MCF 10A (cell line): ENCODE measurements at regions not wholly inside any gene's neighbourhood (a gene's known extent, or its start where the extent isn't known, plus 50 kb on each side); places are given as distances from the start of the nearest gene placed in this dataset.

Experiments
- BruUV-seq: library from RNA; stranded (reverse); fragments of 400-500 nt; replicated peaks from 2 replicates; lab custom pipeline; 2021; lab: Mats Ljungman, UMichigan
- CTCF ChIA-PET: fragments of 300-600 bp; sonication (Branson Sonifier 250); formaldehyde crosslinking; extraction: SDS; loops from one replicate; lab custom pipeline; 2021; ENCODE audit warnings: antibody characterized with exemption, inconsistent platforms; lab: Yijun Ruan, JAX
- POLR2A ChIA-PET: fragments of 300-600, 350-650 bp; sonication (Branson Sonifier 250); formaldehyde crosslinking; extraction: SDS; loops from one replicate; lab custom pipeline; 2020; ENCODE audit warnings: antibody characterized with exemption, inconsistent platforms; lab: Yijun Ruan, JAX
- DNase-seq: peaks from one replicate; pipeline ENCODE4 v3.0.0-alpha.2; 2018; ENCODE audit not compliant: unreplicated experiment
- H3K27ac Mint-ChIP-seq: one replicate; pipeline ENCODE4 v1.8.0; 2022; ENCODE audit warnings: mild to moderate bottlenecking, low read depth, mixed read lengths; ENCODE audit not compliant: unreplicated experiment
- H3K27me3 Mint-ChIP-seq: one replicate; pipeline ENCODE4 v1.8.0; 2022; ENCODE audit warnings: mixed read lengths; ENCODE audit not compliant: insufficient read depth, unreplicated experiment
- H3K36me3 Mint-ChIP-seq: one replicate; pipeline ENCODE4 v1.8.0; 2022; ENCODE audit warnings: mild to moderate bottlenecking, moderate library complexity, mixed read lengths; ENCODE audit not compliant: insufficient read depth, unreplicated experiment
- H3K4me1 Mint-ChIP-seq: one replicate; pipeline ENCODE4 v1.8.0; 2022; ENCODE audit warnings: mixed read lengths; ENCODE audit not compliant: insufficient read depth, unreplicated experiment
- H3K4me3 Mint-ChIP-seq: one replicate; pipeline ENCODE4 v1.8.0; 2022; ENCODE audit warnings: mild to moderate bottlenecking, moderate library complexity, mixed read lengths; ENCODE audit not compliant: unreplicated experiment
- H3K9me3 Mint-ChIP-seq: one replicate; pipeline ENCODE4 v1.8.0; 2022; ENCODE audit warnings: mixed read lengths; ENCODE audit not compliant: unreplicated experiment
- intact Hi-C: fragments of 100-400 bp; cut with micrococcal nuclease; formaldehyde crosslinking; loops from 2 replicates; pipeline ENCODE4 v1.14.1; 2022
- TF ChIP-seq, protein P1 (sequence below): fragments of 200-600 bp; IDR thresholded peaks from one replicate; pipeline ENCODE4 v1.8.0; 2022; ENCODE audit warnings: antibody characterized with exemption, mild to moderate bottlenecking; ENCODE audit not compliant: unreplicated experiment

DNA sequence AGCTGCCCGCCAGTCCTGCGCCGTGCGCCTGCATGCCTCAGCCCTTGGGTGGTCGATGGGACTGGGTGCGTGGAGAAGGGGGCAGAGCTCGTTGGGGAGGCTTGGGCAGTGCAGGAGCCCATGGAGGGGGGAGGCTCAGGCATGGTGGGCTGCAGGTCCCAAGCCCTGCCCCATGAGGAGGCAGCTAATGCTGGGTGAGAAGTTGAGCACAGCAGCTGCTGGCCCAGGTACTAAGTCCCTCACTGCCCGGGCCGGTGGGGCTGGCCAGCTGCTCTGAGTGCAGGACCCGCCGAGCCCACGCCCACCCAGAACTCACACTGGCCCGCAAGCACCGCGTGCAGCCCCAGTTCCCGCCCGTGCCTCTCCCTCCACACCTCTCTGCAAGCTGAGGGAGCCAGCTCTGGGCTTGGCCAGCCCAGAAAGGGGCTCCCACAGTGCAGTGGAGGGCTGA is 764.3 kb upstream of the TYRP1 start:
- ChIA-PET POLR2A (no interaction called here), CTCF (interaction anchor here (0.6 to 1.4 kb wide), 3 partner anchors 11 to 536 kb away, joined by 3 to 6 read pairs (median 3); no protein-coding TSS in a partner anchor)
- Mint-ChIP-seq H3K4me1 (peaks cover 9% of the 10 kb centered on the region), H3K36me3 (no peaks in the 10 kb centered on the region), H3K27ac (no peak overlapping the region), H3K4me3 (no peak overlapping the region), H3K9me3 (no peaks in the 10 kb centered on the region), H3K27me3 (no peaks in the 10 kb centered on the region)
- BruUV-seq: no TSS peak
- intact Hi-C loops: no loop called here
- no peak for DNase-seq
- TF ChIP-seq, protein P1, sequence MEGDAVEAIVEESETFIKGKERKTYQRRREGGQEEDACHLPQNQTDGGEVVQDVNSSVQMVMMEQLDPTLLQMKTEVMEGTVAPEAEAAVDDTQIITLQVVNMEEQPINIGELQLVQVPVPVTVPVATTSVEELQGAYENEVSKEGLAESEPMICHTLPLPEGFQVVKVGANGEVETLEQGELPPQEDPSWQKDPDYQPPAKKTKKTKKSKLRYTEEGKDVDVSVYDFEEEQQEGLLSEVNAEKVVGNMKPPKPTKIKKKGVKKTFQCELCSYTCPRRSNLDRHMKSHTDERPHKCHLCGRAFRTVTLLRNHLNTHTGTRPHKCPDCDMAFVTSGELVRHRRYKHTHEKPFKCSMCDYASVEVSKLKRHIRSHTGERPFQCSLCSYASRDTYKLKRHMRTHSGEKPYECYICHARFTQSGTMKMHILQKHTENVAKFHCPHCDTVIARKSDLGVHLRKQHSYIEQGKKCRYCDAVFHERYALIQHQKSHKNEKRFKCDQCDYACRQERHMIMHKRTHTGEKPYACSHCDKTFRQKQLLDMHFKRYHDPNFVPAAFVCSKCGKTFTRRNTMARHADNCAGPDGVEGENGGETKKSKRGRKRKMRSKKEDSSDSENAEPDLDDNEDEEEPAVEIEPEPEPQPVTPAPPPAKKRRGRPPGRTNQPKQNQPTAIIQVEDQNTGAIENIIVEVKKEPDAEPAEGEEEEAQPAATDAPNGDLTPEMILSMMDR: no peak

DNA sequence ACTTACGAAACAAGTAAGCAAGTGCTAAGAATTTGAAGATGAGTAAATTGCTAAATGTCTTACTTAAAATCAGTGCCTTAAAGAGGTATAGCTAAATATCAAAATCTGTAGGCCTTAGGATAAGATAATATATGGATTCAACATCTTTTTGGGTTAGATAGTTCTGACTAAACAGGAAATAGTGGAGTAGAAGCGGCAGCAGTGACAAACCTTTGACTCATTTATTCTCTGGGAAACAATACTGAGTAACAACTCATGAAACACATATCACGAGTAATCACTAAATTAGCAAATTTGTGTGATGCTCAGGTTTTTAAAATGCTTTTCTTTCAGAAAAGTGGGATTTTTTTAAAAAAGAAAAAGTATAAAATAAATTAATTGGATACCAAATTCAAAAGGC is 762.1 kb upstream of the TYRP1 start:
- TF ChIP-seq, protein P1: no peak
- H3K27me3 Mint-ChIP-seq: no peaks in the 10 kb centered on the region
- POLR2A ChIA-PET: interaction anchor here (0.9 kb wide), 1 partner anchor 10 kb away, joined by 3 read pairs; no protein-coding TSS in a partner anchor
- H3K9me3 Mint-ChIP-seq: no peaks in the 10 kb centered on the region
- intact Hi-C loops: no loop called here
- H3K4me1 Mint-ChIP-seq: peaks cover 9% of the 10 kb centered on the region
- CTCF ChIA-PET: no interaction called here
- H3K36me3 Mint-ChIP-seq: no peaks in the 10 kb centered on the region
- H3K4me3 Mint-ChIP-seq: no peak overlapping the region
- DNase-seq: peak; percentile 34
- H3K27ac Mint-ChIP-seq: peak overlapping the region; percentile 32
- BruUV-seq: no TSS peak

DNA sequence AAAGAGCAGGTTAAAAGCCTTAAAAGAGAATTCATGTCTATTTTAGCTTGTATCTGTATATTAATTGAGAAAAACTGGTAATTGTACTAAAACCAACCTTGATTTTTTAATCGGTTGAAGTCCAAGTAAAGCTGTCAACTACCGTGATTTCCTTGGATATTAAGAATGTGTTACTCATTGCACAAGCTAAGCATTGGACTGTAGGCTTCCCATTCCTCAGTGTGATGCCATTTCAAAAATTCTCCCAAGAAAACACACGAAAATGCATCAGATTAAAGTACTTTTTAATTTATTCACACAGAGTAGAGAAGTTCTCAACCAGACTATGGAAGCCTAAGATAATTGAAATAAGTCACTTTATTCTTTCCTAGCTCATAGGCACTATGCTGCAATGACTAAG is 761.4 kb upstream of the TYRP1 start:
- BruUV-seq: no TSS peak
- Mint-ChIP-seq H3K4me3 (no peak overlapping the region), H3K27me3 (no peaks in the 10 kb centered on the region), H3K27ac (no peak overlapping the region), H3K4me1 (peaks cover 9% of the 10 kb centered on the region), H3K36me3 (no peaks in the 10 kb centered on the region), H3K9me3 (no peaks in the 10 kb centered on the region)
- DNase-seq: no peak
- ChIA-PET POLR2A (interaction anchor here (0.9 kb wide), 1 partner anchor 9 kb away, joined by 3 read pairs; no protein-coding TSS in a partner anchor), CTCF (no interaction called here)
- intact Hi-C loops: no loop called here
- TF ChIP-seq, protein P1: no peak

DNA sequence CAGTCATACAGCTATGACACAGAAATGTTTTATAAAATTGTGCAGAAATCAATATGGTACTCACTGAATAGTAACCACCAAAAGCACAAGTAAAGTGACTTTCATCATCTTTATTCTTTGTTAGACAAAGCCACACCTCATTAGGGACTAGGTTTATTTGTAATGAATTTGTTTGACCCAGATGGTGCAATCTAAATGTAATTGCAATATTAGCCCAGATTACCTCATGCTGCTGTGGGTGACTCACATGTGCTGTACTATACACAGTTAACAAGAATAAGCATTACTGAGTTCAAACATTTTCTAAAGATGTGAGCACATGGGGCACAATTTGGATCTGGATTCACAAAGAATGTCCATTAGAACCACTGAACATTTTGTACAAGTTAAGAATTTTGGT is 759.3 kb upstream of the TYRP1 start:
- CTCF ChIA-PET: no interaction called here
- peak overlapping the region; percentile 88 for H3K27ac Mint-ChIP-seq
- POLR2A ChIA-PET: no interaction called here
- no peaks in the 10 kb centered on the region for H3K27me3 Mint-ChIP-seq
- TF ChIP-seq, protein P1: no peak
- DNase-seq: peak; percentile 78
- H3K36me3 Mint-ChIP-seq: no peaks in the 10 kb centered on the region
- intact Hi-C loops: no loop called here
- H3K4me1 Mint-ChIP-seq: peaks cover 9% of the 10 kb centered on the region
- no TSS peak for BruUV-seq
- no peaks in the 10 kb centered on the region for H3K9me3 Mint-ChIP-seq
- no peak overlapping the region for H3K4me3 Mint-ChIP-seq
